K562 (cell line): ENCODE measurements at regions not wholly inside any gene's neighbourhood (a gene's known extent, or its start where the extent isn't known, plus 50 kb on each side); places are given as distances from the start of the nearest gene placed in this dataset.
A peak's percentile ranks its signal among the peaks of the same experiment; 100 is the strongest.
"Not testable (repeated sequence)": the region's sequence is repeated elsewhere in the genome, so short reads cannot be mapped to it uniquely, and the experiment has no call there.

ENCODE experiments used
- ATAC-seq: fragments of 200-7000 bp; cut with Tn5 transposase; 3 replicates; pipeline ENCODE4 v1.9.1; 2020; ENCODE audit warnings: moderate library complexity
- BruUV-seq: library from RNA; stranded (reverse); fragments of 400-500 nt; replicated peaks from 2 replicates; lab custom pipeline; 2021; lab: Mats Ljungman, UMichigan
- CTCF ChIA-PET: fragments of 300-600 bp; formaldehyde crosslinking; extraction: SDS; loops from one replicate; lab custom pipeline; 2021; ENCODE audit warnings: low intra/inter-chr PET ratio; lab: Yijun Ruan, JAX
- POLR2A ChIA-PET: fragments of 300-600, 350-650 bp; sonication (Branson Sonifier 250); formaldehyde crosslinking; extraction: SDS; loops from one replicate; lab custom pipeline; 2021; ENCODE audit warnings: antibody characterized with exemption, inconsistent platforms; lab: Yijun Ruan, JAX
- DNase-seq, 4 experiments: peaks; one replicate each; pipeline versions ENCODE4 v3.0.0 to v3.0.0-alpha.2; 2011 to 2018; ENCODE audit warnings: low spot score in 3 of 4, mixed read lengths in 3 of 4; ENCODE audit errors: extremely low read depth in 1 of 4
- FAIRE-seq: peaks from 2 replicates; lab custom pipeline; 2011; peaks lifted over from hg19 to GRCh38; lab: Jason Lieb, UNC
- H2AFZ ChIP-seq: 2 replicates; pipeline ENCODE4 v1.6.0; 2011; ENCODE audit warnings: low read depth, low read length, control low read depth, inconsistent platforms
- H3K27ac ChIP-seq: fragments of 200-600 bp; 3 replicates; pipeline ENCODE4 v1.8.0; 2011; ENCODE audit warnings: low read depth, mild to moderate bottlenecking, control low read depth, inconsistent platforms, low read length, moderate library complexity, mixed read lengths; ENCODE audit errors: extremely low read depth
- H3K27me3 ChIP-seq, 2 experiments: fragments of 300-600 bp in 1 of 2; 2 replicates in 1 of 2; 3 replicates in 1 of 2; pipeline versions ENCODE4 v1.6.0 to v1.8.0; 2011; ENCODE audit warnings: inconsistent platforms in 2 of 2, low read length in 2 of 2, mild to moderate bottlenecking in 1 of 2, mixed read lengths in 1 of 2, moderate library complexity in 1 of 2; ENCODE audit not compliant: control insufficient read depth in 2 of 2, insufficient read depth in 2 of 2
- H3K36me3 ChIP-seq: fragments of 300-600 bp; 3 replicates; pipeline ENCODE4 v1.8.0; 2011; ENCODE audit warnings: mild to moderate bottlenecking, low read length, inconsistent platforms; ENCODE audit not compliant: control insufficient read depth, insufficient read depth
- H3K4me1 ChIP-seq, 2 experiments: fragments of 200-600 bp in 1 of 2; replicated peaks in 1 of 2; 2 replicates in 1 of 2; 3 replicates in 1 of 2; pipeline versions ENCODE4 v1.5.1 to v1.8.0; 2011; ENCODE audit warnings: inconsistent platforms in 2 of 2, low read length in 2 of 2, mild to moderate bottlenecking in 1 of 2, mixed read lengths in 1 of 2, moderate library complexity in 1 of 2; ENCODE audit not compliant: control insufficient read depth in 2 of 2, insufficient read depth in 2 of 2
- H3K4me2 ChIP-seq: 2 replicates; pipeline ENCODE4 v1.6.1; 2011; ENCODE audit warnings: low read length, control low read depth, inconsistent platforms, mixed read lengths; ENCODE audit not compliant: insufficient read depth
- H3K4me3 ChIP-seq: fragments of 200-600 bp; sonication (generic), shearing (Covaris generic); 2 replicates; pipeline ENCODE4 v1.5.1; 2016; ENCODE audit warnings: control low read depth, inconsistent platforms
- H3K79me2 ChIP-seq: fragments of 200-600 bp; 3 replicates; pipeline ENCODE4 v1.8.0; 2011; ENCODE audit warnings: low read length, inconsistent platforms; ENCODE audit not compliant: control insufficient read depth, insufficient read depth
- H3K9ac ChIP-seq, 2 experiments: 2 replicates each; pipeline versions ENCODE4 v1.6.0 to v1.6.1; 2011; ENCODE audit warnings: low read depth in 2 of 2, low read length in 2 of 2, control low read depth in 1 of 2, inconsistent platforms in 1 of 2, mild to moderate bottlenecking in 1 of 2, mixed read lengths in 1 of 2; ENCODE audit not compliant: insufficient read depth in 1 of 2
- H3K9me1 ChIP-seq: one replicate; pipeline ENCODE4 v1.6.0; 2011; ENCODE audit warnings: inconsistent platforms, mild to moderate bottlenecking, low read length, moderate library complexity; ENCODE audit not compliant: control insufficient read depth, insufficient read depth
- H3K9me3 ChIP-seq: replicated peaks from 2 replicates; pipeline ENCODE4 v1.5.1; 2011; ENCODE audit warnings: low read depth, low read length, inconsistent platforms; ENCODE audit not compliant: control insufficient read depth, insufficient read depth
- H4K20me1 ChIP-seq: replicated peaks from 2 replicates; pipeline ENCODE4 v1.6.1; 2011; ENCODE audit warnings: low read length, inconsistent platforms, mixed read lengths; ENCODE audit not compliant: control insufficient read depth, insufficient read depth
- CC2D1A ChIP-seq: fragments of 450-650 bp; IDR thresholded peaks from 2 replicates; pipeline ENCODE4 v1.6.1; 2017; ENCODE audit warnings: mild to moderate bottlenecking
- CHAMP1 ChIP-seq: fragments of 450-650 bp; IDR thresholded peaks from 2 replicates; pipeline ENCODE4 v1.6.1; 2016; ENCODE audit warnings: mild to moderate bottlenecking
- MNT ChIP-seq, 2 experiments: fragments of 450-650 bp; conservative IDR thresholded peaks; 2 replicates each; pipeline ENCODE4 v1.6.1; 2017; ENCODE audit warnings: mild to moderate bottlenecking in 2 of 2, moderate library complexity in 2 of 2
- TRIM28 ChIP-seq: fragments of 450-650 bp; IDR thresholded peaks from 2 replicates; pipeline ENCODE4 v1.6.1; 2017
- ZNF174 ChIP-seq: fragments of 250-450 bp; sonication (Bioruptor Pico); IDR thresholded peaks from 2 replicates; pipeline ENCODE4 v1.4.0; 2020; ENCODE audit warnings: mild to moderate bottlenecking
- in situ Hi-C: fragments of 300-500 bp; cut with MboI; formaldehyde crosslinking; loops from 4 replicates; pipeline ENCODE4 v1.15.0; 2018; ENCODE audit warnings: inconsistent platforms, mixed read lengths
- intact Hi-C: fragments of 100-400 bp; cut with micrococcal nuclease; formaldehyde crosslinking; loops from 2 replicates; pipeline ENCODE4 v1.14.2; 2022

GRCh38 chr7:84855758-84856157, 331.1 kb downstream of the SEMA3D start (continued):
- TF ChIP-seq ZNF174 (CRISPR knock-in tag): no peak
- no peak for TF ChIP-seq MNT (conservative IDR thresholded peaks at IDR 0.05)

GRCh38 chr7:84848974-84849372, 337.9 kb downstream of the SEMA3D start:
- intact Hi-C loops: loop anchor here (5.0 kb wide), 1 partner anchor 63 kb away; no protein-coding TSS in a partner anchor
- H3K9ac ChIP-seq, H3K4me1 ChIP-seq, CTCF ChIA-PET, H3K9me1 ChIP-seq, POLR2A ChIA-PET, H3K27ac ChIP-seq, BruUV-seq, H4K20me1 ChIP-seq, ATAC-seq, H2AFZ ChIP-seq, H3K4me3 ChIP-seq, in situ Hi-C loops: not testable (repeated sequence)
- peaks cover 25% of the 10 kb centered on the region; the same call in 2 of the 3 replicates for H3K79me2 ChIP-seq
- TF ChIP-seq TRIM28: 0 out of 2 replicates have a peak, but pooled peaks have one; percentile 26
- peak; percentile 74; the same call in 1 of the 2 replicates for TF ChIP-seq CC2D1A
- peak; percentile 63; the same call in 1 of the 2 replicates for TF ChIP-seq CHAMP1
- TF ChIP-seq, all 486 proteins: peak for 3; not testable (repeated sequence) for 483
- not testable (repeated sequence) for H3K9me3 ChIP-seq, FAIRE-seq, DNase-seq, H3K4me2 ChIP-seq, H3K27me3 ChIP-seq, H3K36me3 ChIP-seq
